Testis (tissue), 2 donors: ENCODE measurements at regions not wholly inside any gene's neighbourhood (a gene's known extent, or its start where the extent isn't known, plus 50 kb on each side); places are given as distances from the start of the nearest gene placed in this dataset.

Experiments
- POLR2A ChIP-seq: fragments of 450-650 bp; IDR thresholded peaks from one replicate; pipeline ENCODE4 v1.6.1; 2017; ENCODE audit warnings: antibody characterized with exemption, mild to moderate bottlenecking, moderate library complexity
- TF ChIP-seq, protein P1 (sequence below), 3 experiments: fragments of 450-650 bp in 2 of 3; fragments of 200-600 bp in 1 of 3; sonication (generic) in 1 of 3; IDR thresholded peaks; one replicate each; pipeline ENCODE4 v1.5.1; 2016 to 2019; ENCODE audit warnings: antibody characterized with exemption in 3 of 3, mild to moderate bottlenecking in 2 of 3, moderate library complexity in 1 of 3

DNA sequence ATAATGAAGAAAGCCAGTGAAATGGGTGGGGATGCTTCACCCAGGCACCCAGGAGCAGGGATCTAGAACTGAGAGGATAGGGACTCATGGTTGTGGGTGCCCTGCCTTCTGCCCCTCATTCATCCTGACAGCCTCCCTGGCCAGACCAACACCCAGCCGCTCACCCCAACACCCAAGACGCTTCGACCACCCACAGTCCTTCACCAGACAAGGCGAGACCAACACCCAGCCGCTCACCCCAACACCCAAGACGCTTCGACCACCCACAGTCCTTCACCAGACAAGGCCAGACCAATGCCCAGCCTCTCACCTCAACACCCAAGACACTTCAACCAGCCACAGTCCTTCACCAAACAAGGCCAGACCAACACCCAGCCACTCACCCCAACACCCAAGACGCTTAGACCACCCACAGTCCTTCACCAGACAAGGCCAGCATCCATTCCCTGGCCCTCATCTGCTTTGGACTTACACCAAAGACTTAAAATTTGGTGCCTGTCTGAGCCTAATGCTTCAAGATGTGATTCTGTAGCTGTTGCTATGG, 131.5 kb downstream of the ANKRD60 start:
- TF ChIP-seq, protein P1, sequence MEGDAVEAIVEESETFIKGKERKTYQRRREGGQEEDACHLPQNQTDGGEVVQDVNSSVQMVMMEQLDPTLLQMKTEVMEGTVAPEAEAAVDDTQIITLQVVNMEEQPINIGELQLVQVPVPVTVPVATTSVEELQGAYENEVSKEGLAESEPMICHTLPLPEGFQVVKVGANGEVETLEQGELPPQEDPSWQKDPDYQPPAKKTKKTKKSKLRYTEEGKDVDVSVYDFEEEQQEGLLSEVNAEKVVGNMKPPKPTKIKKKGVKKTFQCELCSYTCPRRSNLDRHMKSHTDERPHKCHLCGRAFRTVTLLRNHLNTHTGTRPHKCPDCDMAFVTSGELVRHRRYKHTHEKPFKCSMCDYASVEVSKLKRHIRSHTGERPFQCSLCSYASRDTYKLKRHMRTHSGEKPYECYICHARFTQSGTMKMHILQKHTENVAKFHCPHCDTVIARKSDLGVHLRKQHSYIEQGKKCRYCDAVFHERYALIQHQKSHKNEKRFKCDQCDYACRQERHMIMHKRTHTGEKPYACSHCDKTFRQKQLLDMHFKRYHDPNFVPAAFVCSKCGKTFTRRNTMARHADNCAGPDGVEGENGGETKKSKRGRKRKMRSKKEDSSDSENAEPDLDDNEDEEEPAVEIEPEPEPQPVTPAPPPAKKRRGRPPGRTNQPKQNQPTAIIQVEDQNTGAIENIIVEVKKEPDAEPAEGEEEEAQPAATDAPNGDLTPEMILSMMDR (IDR thresholded peaks at IDR 0.05): no peak
- TF ChIP-seq POLR2A: no peak
